ENCODE measurements at regions not wholly inside any gene's neighbourhood (a gene's known extent, or its start where the extent isn't known, plus 50 kb on each side); places are given as distances from the start of the nearest gene placed in this dataset.

DNA sequence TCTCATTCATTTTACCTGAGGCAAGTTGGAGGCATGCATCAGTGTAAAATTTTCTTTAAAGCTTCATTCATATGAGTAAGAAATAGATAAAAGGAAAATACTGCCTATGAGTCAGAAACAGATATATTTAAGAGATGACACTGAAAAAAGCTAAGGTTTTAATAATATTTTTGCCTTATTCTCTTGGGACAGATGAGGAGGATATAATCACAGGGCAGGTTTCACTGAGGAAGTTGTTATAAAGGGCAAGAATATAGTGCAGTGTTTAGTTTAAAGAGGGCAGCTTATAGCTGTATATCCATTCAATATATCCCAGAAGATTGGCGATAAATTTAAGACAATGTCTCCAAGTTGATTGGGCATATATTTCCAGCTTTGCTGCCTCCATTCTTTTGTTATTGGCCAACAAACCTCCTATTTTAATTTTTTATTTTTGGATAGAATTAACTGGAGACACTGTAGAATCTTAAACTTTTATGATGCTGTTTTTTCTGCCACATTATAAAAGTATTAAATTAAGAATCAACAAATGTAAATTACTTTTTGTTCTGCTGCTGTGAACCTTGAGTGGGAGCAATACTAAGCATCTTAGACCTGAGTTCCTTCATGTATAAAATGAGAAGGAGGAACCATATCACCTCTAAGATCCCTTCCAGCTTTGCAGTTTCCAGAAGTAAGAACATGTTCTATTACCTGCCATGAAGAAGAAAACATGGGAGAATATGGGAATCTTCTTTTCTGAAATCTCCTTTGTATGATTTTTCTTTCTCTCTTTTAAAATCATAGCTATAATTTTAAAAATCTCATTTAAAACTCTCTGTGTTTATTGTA lies 171.6 kb downstream of the S1PR1 start (continued):
- no peak for TF ChIP-seq CREM (IDR thresholded peaks at IDR 0.05)
- TF ChIP-seq CREM (CRISPR knock-in tag; IDR thresholded peaks at IDR 0.05) = no peak
- TF ChIP-seq FOXA3 (CRISPR knock-in tag; IDR thresholded peaks at IDR 0.05) = no peak
- TF ChIP-seq, protein P1, sequence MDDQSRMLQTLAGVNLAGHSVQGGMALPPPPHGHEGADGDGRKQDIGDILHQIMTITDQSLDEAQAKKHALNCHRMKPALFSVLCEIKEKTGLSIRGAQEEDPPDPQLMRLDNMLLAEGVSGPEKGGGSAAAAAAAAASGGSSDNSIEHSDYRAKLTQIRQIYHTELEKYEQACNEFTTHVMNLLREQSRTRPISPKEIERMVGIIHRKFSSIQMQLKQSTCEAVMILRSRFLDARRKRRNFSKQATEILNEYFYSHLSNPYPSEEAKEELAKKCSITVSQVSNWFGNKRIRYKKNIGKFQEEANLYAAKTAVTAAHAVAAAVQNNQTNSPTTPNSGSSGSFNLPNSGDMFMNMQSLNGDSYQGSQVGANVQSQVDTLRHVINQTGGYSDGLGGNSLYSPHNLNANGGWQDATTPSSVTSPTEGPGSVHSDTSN (CRISPR knock-in tag; IDR thresholded peaks at IDR 0.05; ENCODE audit: borderline replicate concordance) = no peak
- no peak for TF ChIP-seq SP4 (CRISPR knock-in tag; IDR thresholded peaks at IDR 0.05)
- TF ChIP-seq, protein P2, sequence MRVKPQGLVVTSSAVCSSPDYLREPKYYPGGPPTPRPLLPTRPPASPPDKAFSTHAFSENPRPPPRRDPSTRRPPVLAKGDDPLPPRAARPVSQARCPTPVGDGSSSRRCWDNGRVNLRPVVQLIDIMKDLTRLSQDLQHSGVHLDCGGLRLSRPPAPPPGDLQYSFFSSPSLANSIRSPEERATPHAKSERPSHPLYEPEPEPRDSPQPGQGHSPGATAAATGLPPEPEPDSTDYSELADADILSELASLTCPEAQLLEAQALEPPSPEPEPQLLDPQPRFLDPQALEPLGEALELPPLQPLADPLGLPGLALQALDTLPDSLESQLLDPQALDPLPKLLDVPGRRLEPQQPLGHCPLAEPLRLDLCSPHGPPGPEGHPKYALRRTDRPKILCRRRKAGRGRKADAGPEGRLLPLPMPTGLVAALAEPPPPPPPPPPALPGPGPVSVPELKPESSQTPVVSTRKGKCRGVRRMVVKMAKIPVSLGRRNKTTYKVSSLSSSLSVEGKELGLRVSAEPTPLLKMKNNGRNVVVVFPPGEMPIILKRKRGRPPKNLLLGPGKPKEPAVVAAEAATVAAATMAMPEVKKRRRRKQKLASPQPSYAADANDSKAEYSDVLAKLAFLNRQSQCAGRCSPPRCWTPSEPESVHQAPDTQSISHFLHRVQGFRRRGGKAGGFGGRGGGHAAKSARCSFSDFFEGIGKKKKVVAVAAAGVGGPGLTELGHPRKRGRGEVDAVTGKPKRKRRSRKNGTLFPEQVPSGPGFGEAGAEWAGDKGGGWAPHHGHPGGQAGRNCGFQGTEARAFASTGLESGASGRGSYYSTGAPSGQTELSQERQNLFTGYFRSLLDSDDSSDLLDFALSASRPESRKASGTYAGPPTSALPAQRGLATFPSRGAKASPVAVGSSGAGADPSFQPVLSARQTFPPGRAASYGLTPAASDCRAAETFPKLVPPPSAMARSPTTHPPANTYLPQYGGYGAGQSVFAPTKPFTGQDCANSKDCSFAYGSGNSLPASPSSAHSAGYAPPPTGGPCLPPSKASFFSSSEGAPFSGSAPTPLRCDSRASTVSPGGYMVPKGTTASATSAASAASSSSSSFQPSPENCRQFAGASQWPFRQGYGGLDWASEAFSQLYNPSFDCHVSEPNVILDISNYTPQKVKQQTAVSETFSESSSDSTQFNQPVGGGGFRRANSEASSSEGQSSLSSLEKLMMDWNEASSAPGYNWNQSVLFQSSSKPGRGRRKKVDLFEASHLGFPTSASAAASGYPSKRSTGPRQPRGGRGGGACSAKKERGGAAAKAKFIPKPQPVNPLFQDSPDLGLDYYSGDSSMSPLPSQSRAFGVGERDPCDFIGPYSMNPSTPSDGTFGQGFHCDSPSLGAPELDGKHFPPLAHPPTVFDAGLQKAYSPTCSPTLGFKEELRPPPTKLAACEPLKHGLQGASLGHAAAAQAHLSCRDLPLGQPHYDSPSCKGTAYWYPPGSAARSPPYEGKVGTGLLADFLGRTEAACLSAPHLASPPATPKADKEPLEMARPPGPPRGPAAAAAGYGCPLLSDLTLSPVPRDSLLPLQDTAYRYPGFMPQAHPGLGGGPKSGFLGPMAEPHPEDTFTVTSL (CRISPR knock-in tag; IDR thresholded peaks at IDR 0.05; ENCODE audit: borderline replicate concordance) = no peak
- TF ChIP-seq, protein P3, sequence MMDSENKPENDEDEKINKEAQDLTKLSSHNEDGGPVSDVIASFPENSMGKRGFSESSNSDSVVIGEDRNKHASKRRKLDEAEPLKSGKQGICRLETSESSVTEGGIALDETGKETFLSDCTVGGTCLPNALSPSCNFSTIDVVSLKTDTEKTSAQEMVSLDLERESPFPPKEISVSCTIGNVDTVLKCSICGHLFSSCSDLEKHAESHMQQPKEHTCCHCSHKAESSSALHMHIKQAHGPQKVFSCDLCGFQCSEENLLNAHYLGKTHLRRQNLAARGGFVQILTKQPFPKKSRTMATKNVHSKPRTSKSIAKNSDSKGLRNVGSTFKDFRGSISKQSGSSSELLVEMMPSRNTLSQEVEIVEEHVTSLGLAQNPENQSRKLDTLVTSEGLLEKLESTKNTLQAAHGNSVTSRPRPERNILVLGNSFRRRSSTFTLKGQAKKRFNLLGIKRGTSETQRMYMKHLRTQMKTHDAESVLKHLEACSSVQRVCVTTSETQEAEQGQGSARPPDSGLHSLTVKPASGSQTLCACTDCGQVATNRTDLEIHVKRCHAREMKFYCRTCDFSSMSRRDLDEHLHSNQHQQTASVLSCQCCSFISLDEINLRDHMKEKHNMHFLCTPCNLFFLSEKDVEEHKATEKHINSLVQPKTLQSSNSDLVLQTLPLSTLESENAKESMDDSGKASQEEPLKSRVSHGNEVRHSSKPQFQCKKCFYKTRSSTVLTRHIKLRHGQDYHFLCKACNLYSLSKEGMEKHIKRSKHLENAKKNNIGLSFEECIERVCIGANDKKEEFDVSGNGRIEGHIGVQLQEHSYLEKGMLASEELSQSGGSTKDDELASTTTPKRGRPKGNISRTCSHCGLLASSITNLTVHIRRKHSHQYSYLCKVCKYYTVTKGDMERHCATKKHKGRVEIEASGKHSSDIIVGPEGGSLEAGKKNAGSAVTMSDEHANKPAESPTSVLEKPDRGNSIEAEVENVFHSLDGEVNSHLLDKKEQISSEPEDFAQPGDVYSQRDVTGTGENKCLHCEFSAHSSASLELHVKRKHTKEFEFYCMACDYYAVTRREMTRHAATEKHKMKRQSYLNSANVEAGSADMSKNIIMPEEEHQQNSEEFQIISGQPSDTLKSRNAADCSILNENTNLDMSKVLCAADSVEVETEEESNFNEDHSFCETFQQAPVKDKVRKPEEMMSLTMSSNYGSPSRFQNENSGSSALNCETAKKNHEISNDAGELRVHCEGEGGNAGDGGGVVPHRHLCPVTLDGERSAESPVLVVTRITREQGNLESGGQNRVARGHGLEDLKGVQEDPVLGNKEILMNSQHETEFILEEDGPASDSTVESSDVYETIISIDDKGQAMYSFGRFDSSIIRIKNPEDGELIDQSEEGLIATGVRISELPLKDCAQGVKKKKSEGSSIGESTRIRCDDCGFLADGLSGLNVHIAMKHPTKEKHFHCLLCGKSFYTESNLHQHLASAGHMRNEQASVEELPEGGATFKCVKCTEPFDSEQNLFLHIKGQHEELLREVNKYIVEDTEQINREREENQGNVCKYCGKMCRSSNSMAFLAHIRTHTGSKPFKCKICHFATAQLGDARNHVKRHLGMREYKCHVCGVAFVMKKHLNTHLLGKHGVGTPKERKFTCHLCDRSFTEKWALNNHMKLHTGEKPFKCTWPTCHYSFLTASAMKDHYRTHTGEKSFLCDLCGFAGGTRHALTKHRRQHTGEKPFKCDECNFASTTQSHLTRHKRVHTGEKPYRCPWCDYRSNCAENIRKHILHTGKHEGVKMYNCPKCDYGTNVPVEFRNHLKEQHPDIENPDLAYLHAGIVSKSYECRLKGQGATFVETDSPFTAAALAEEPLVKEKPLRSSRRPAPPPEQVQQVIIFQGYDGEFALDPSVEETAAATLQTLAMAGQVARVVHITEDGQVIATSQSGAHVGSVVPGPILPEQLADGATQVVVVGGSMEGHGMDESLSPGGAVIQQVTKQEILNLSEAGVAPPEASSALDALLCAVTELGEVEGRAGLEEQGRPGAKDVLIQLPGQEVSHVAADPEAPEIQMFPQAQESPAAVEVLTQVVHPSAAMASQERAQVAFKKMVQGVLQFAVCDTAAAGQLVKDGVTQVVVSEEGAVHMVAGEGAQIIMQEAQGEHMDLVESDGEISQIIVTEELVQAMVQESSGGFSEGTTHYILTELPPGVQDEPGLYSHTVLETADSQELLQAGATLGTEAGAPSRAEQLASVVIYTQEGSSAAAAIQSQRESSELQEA (CRISPR knock-in tag; IDR thresholded peaks at IDR 0.05; ENCODE audit: not compliant biosample characterization) = no peak
- TF ChIP-seq NKX3-1 (CRISPR knock-in tag; IDR thresholded peaks at IDR 0.05) = no peak

Measured in HepG2 (cell line).